B cell (primary cell): ENCODE measurements at regions not wholly inside any gene's neighbourhood (a gene's known extent, or its start where the extent isn't known, plus 50 kb on each side); places are given as distances from the start of the nearest gene placed in this dataset.

Experiments
- CTCF ChIP-seq: fragments of 200-600 bp; IDR thresholded peaks from one replicate; pipeline ENCODE4 v1.8.0; 2022; ENCODE audit warnings: antibody characterized with exemption, mild to moderate bottlenecking
- EZH2 ChIP-seq: IDR thresholded peaks from 2 replicates; pipeline ENCODE4 v1.6.1; 2012; ENCODE audit warnings: borderline replicate concordance, low read depth, mild to moderate bottlenecking, moderate library complexity, low read length; ENCODE audit not compliant: insufficient read depth, poor library complexity, severe bottlenecking

- no peak for TF ChIP-seq CTCF
- no peak for TF ChIP-seq EZH2
Measured at GRCh38 chr2:236840215-236840614, 245.5 kb upstream of the COPS8 start.
